HepG2 (cell line): ENCODE measurements at regions not wholly inside any gene's neighbourhood (a gene's known extent, or its start where the extent isn't known, plus 50 kb on each side); places are given as distances from the start of the nearest gene placed in this dataset.
A peak's percentile ranks its signal among the peaks of the same experiment; 100 is the strongest.
"Not testable (repeated sequence)": the region's sequence is repeated elsewhere in the genome, so short reads cannot be mapped to it uniquely, and the experiment has no call there.

ENCODE experiments used
- ATAC-seq: fragments of 200-7000 bp; cut with Tn5 transposase; 3 replicates; pipeline ENCODE4 v1.9.1; 2020; ENCODE audit warnings: mild to moderate bottlenecking, moderate library complexity
- BruUV-seq: library from RNA; stranded (reverse); fragments of 400-500 nt; replicated peaks from 2 replicates; lab custom pipeline; 2021; lab: Mats Ljungman, UMichigan
- CTCF ChIA-PET: fragments of 300-600 bp; formaldehyde crosslinking; extraction: SDS; loops from one replicate; lab custom pipeline; 2021; ENCODE audit warnings: low total read pairs, inconsistent platforms, low intra/inter-chr PET ratio; lab: Yijun Ruan, JAX
- POLR2A ChIA-PET: fragments of 350-600 bp; sonication (Branson Sonifier 250); formaldehyde crosslinking; loops from one replicate; lab custom pipeline; 2020; ENCODE audit warnings: antibody characterized with exemption, inconsistent platforms; lab: Yijun Ruan, JAX
- DNase-seq: peaks from one replicate; pipeline ENCODE4 v3.0.0-alpha.2; 2015; ENCODE audit warnings: low spot score
- FAIRE-seq: peaks from 3 replicates; lab custom pipeline; 2011; peaks lifted over from hg19 to GRCh38; lab: Jason Lieb, UNC
- H2AFZ ChIP-seq: one replicate; pipeline ENCODE4 v1.6.1; 2011; ENCODE audit warnings: low read length, inconsistent platforms
- H3K27ac ChIP-seq: fragments of 300-600 bp; 3 replicates; pipeline ENCODE4 v1.8.0; 2011; ENCODE audit warnings: mixed run types, mild to moderate bottlenecking, mixed read lengths, low read length, inconsistent platforms; ENCODE audit not compliant: insufficient read depth; ENCODE audit errors: extremely low read length
- H3K27me3 ChIP-seq, 2 experiments: fragments of 200-600 bp in 1 of 2; 2 replicates in 1 of 2; 3 replicates in 1 of 2; pipeline versions ENCODE4 v1.6.0 to v1.8.0; 2011; ENCODE audit warnings: low read length in 2 of 2, mild to moderate bottlenecking in 2 of 2, moderate library complexity in 2 of 2, inconsistent platforms in 1 of 2; ENCODE audit not compliant: insufficient read depth in 2 of 2, control insufficient read depth in 1 of 2
- H3K36me3 ChIP-seq, 2 experiments: fragments of 200-600 bp in 1 of 2; replicated peaks in 1 of 2; 2 replicates in 1 of 2; 3 replicates in 1 of 2; pipeline versions ENCODE4 v1.5.1 to v1.8.0; 2011; ENCODE audit warnings: low read length in 2 of 2, inconsistent platforms in 1 of 2; ENCODE audit not compliant: insufficient read depth in 2 of 2, control insufficient read depth in 1 of 2
- H3K4me1 ChIP-seq: 2 replicates; pipeline ENCODE4 v1.5.1; 2012; ENCODE audit warnings: low read length, inconsistent platforms; ENCODE audit not compliant: insufficient read depth
- H3K4me2 ChIP-seq: 2 replicates; pipeline ENCODE4 v1.6.0; 2011; ENCODE audit warnings: low read depth, low read length, inconsistent platforms
- H3K4me3 ChIP-seq, 3 experiments: fragments of 200-600 bp in 1 of 3; sonication (generic), shearing (Covaris generic) in 1 of 3; replicated peaks in 1 of 3; 2 replicates each; pipeline ENCODE4 v1.5.1; 2011 to 2016; ENCODE audit warnings: low read length in 3 of 3, inconsistent platforms in 2 of 3, low read depth in 2 of 3, mild to moderate bottlenecking in 2 of 3, control low read depth in 1 of 3, mixed read lengths in 1 of 3; ENCODE audit not compliant: insufficient read depth in 1 of 3
- H3K79me2 ChIP-seq: one replicate; pipeline ENCODE4 v1.6.1; 2011; ENCODE audit warnings: low read length, inconsistent platforms; ENCODE audit not compliant: insufficient read depth
- H3K9ac ChIP-seq: 2 replicates; pipeline ENCODE4 v1.6.0; 2011; ENCODE audit warnings: mild to moderate bottlenecking, low read depth, low read length, inconsistent platforms; ENCODE audit not compliant: insufficient read depth
- H3K9me3 ChIP-seq: 2 replicates; pipeline ENCODE4 v1.5.1; 2012; ENCODE audit warnings: mild to moderate bottlenecking, low read length
- H4K20me1 ChIP-seq: 2 replicates; pipeline ENCODE4 v1.6.0; 2011; ENCODE audit warnings: inconsistent platforms, mild to moderate bottlenecking, low read length, moderate library complexity; ENCODE audit not compliant: insufficient read depth
- ARID5B ChIP-seq: IDR thresholded peaks from 2 replicates; pipeline ENCODE4 v1.4.0; 2020; ENCODE audit warnings: mild to moderate bottlenecking, missing genetic modification reagents
- CBX2 ChIP-seq, 2 experiments: fragments of 200-600 bp in 1 of 2; sonication (generic); formaldehyde crosslinking in 1 of 2; IDR thresholded peaks; 2 replicates each; pipeline versions ENCODE4 v1.7.0 to v1.8.1; 2018 to 2022; ENCODE audit warnings: low read depth in 2 of 2, low read length in 1 of 2, mild to moderate bottlenecking in 1 of 2, missing genetic modification reagents in 1 of 2
- EEA1 ChIP-seq: sonication (generic); formaldehyde crosslinking; IDR thresholded peaks from 2 replicates; pipeline ENCODE4 v1.5.1; 2020; ENCODE audit warnings: mild to moderate bottlenecking, missing genetic modification reagents, borderline replicate concordance
- FOXJ3 ChIP-seq: sonication (generic); formaldehyde crosslinking; IDR thresholded peaks from 2 replicates; pipeline ENCODE4 v1.4.0; 2020; ENCODE audit warnings: missing genetic modification reagents, mild to moderate bottlenecking, borderline replicate concordance
- HOXA5 ChIP-seq: sonication (generic); formaldehyde crosslinking; IDR thresholded peaks from 2 replicates; pipeline ENCODE4 v1.4.0; 2020; ENCODE audit warnings: missing genetic modification reagents
- MAFF ChIP-seq: IDR thresholded peaks from 2 replicates; pipeline ENCODE4 v1.6.1; 2011; ENCODE audit warnings: low read depth, low read length, improper control_type of control experiment
- MAFK ChIP-seq, 2 experiments: IDR thresholded peaks in 1 of 2; conservative IDR thresholded peaks in 1 of 2; 2 replicates each; pipeline ENCODE4 v1.6.1; 2011; ENCODE audit warnings: improper control_type of control experiment in 2 of 2, low read length in 2 of 2
- NFATC3 ChIP-seq: sonication (generic); formaldehyde crosslinking; IDR thresholded peaks from 2 replicates; pipeline ENCODE4 v1.5.1; 2020; ENCODE audit warnings: mild to moderate bottlenecking, missing genetic modification reagents
- ZNF576 ChIP-seq: sonication (generic); formaldehyde crosslinking; IDR thresholded peaks from 2 replicates; pipeline ENCODE4 v1.4.0; 2020; ENCODE audit warnings: mild to moderate bottlenecking, missing genetic modification reagents
- ZSCAN21 ChIP-seq: sonication (generic); formaldehyde crosslinking; IDR thresholded peaks from 2 replicates; pipeline ENCODE4 v1.8.0; 2022; ENCODE audit warnings: mild to moderate bottlenecking, missing genetic modification reagents, moderate library complexity, borderline replicate concordance
- WGBS: methylation state at CpG from one replicate; pipeline ENCODE4 v1.1.6; 2017; ENCODE audit warnings: low lambda C conversion rate; 5-methylcytosine and 5-hydroxymethylcytosine counted together
- in situ Hi-C: cut with HindIII; loops from 2 replicates; pipeline ENCODE4 v1.10.0; 2017; ENCODE audit warnings: low pct_unique_long_range_greater_than_20kb; ENCODE audit not compliant: extremely low pct_ligation_motif_present
- intact Hi-C: fragments of 100-400 bp; cut with micrococcal nuclease; formaldehyde crosslinking; loops from one replicate; pipeline ENCODE4 v1.10.0; 2022; ENCODE audit not compliant: unreplicated experiment

- H3K4me1 ChIP-seq, FAIRE-seq, H3K27ac ChIP-seq, POLR2A ChIA-PET, H4K20me1 ChIP-seq, H3K36me3 ChIP-seq, ATAC-seq, H3K4me2 ChIP-seq, H3K27me3 ChIP-seq, H3K9ac ChIP-seq, DNase-seq, intact Hi-C loops, H3K79me2 ChIP-seq, BruUV-seq, H3K4me3 ChIP-seq, H3K9me3 ChIP-seq, H2AFZ ChIP-seq, CTCF ChIA-PET: not testable (repeated sequence)
- in situ Hi-C loops, result loop anchor here (25.0 kb wide), 1 partner anchor 452 kb away; no protein-coding TSS in a partner anchor
- 71% methylated on average over 15 of the region's 44 CpGs for whole genome bisulfite sequencing
These were observed 285.7 kb upstream of the MAGI2 start for GRCh38 chr7:79739036-79739709.

- Histone ChIP-seq H3K4me3 (no peak overlapping the region), H2AFZ (no peak overlapping the region), H3K79me2 (no peaks in the 10 kb centered on the region), H3K36me3 (no peaks in the 10 kb centered on the region), H3K27ac (no peak overlapping the region), H3K27me3 (no peaks in the 10 kb centered on the region), H3K4me2 (no peak overlapping the region), H3K4me1 (no peaks in the 10 kb centered on the region), H3K9ac (no peak overlapping the region), H3K9me3 (peaks cover 15% of the 10 kb centered on the region; the same call in 1 of the 2 replicates), H4K20me1 (no peaks in the 10 kb centered on the region)
- DNase-seq (no peak), FAIRE-seq (no peak), ATAC-seq (no peak)
- no TSS peak for BruUV-seq
- POLR2A ChIA-PET, result no interaction called here
- 13% methylated on average over 3 of the region's 3 CpGs for WGBS
- in situ Hi-C loops, result loop anchor here (25.0 kb wide), 1 partner anchor 449 kb away; no protein-coding TSS in a partner anchor
- CTCF ChIA-PET, result no interaction called here
- intact Hi-C loops, result no loop called here
- no peak for TF ChIP-seq NFATC3 (CRISPR knock-in tag)
- TF ChIP-seq EEA1, result no peak
- TF ChIP-seq ZNF576 (CRISPR knock-in tag), result no peak
- no peak for TF ChIP-seq ARID5B
- no peak for TF ChIP-seq HOXA5 (CRISPR knock-in tag)
- peak; percentile 95 for TF ChIP-seq MAFF
- TF ChIP-seq FOXJ3, result no peak
- TF ChIP-seq CBX2 (IDR thresholded peaks at IDR 0.05; ENCODE audit: low read depth, low read length), result no peak
- no peak for TF ChIP-seq CBX2 (CRISPR knock-in tag; IDR thresholded peaks at IDR 0.05; ENCODE audit: low read depth)
- TF ChIP-seq ZSCAN21 (CRISPR knock-in tag), result no peak
- peak; percentile 93 to 96 for TF ChIP-seq MAFK (conservative IDR thresholded peaks at IDR 0.05 in 1 of 2, IDR thresholded peaks at IDR 0.05 in 1 of 2; ENCODE audit: low read length in 2 of 2)
These were observed 283.0 kb upstream of the MAGI2 start for GRCh38 chr7:79736418-79736817.
